ENCODE measurements at regions not wholly inside any gene's neighbourhood (a gene's known extent, or its start where the extent isn't known, plus 50 kb on each side); places are given as distances from the start of the nearest gene placed in this dataset. TPM values are rescaled to one million over a fixed set of nuclear protein-coding genes. Genes with fewer than 3 reads are reported as not detected.

- H3K23ac ChIP-seq (ENCODE audit: low read depth, low read length, poor library complexity) = no peak overlapping the region
- H4K8ac ChIP-seq (ENCODE audit: low read depth, low read length) = no peak overlapping the region
- no peak overlapping the region for H3K4me3 ChIP-seq (ENCODE audit: low read length in 2 of 2)
- no peak for DNase-seq (ENCODE audit: low spot score)
- no peak overlapping the region for H3K4ac ChIP-seq (ENCODE audit: low read length)
- no peak overlapping the region for H2BK12ac ChIP-seq (ENCODE audit: low read length)
- H3K27me3 ChIP-seq (ENCODE audit: control insufficient read depth in 3 of 3, insufficient read depth in 3 of 3, low read depth in 1 of 3, low read length in 3 of 3) = no peaks in the 10 kb centered on the region
- no peaks in the 10 kb centered on the region for H3K9me3 ChIP-seq (replicated peaks in 1 of 2; ENCODE audit: control insufficient read depth in 2 of 2, insufficient read depth in 1 of 2, low read depth in 1 of 2, low read length in 2 of 2)
- H2BK120ac ChIP-seq (ENCODE audit: low read depth, low read length) = no peak overlapping the region
- no peak overlapping the region for H3K9ac ChIP-seq (ENCODE audit: low read depth, low read length, poor library complexity)
- H2BK5ac ChIP-seq (ENCODE audit: low read length) = no peak overlapping the region
- peaks cover 0 to 4% of the 10 kb centered on the region in 2 donors for H3K4me1 ChIP-seq (ENCODE audit: control insufficient read depth in 2 of 2, insufficient read depth in 1 of 2, low read depth in 1 of 2, low read length in 2 of 2)
- H3K18ac ChIP-seq (ENCODE audit: low read length) = no peak overlapping the region
- H4K91ac ChIP-seq (ENCODE audit: low read depth, low read length, poor library complexity) = no peak overlapping the region
- no CpG with 5 or more reads among the region's 5 CpGs for WGBS, 2 donors (ENCODE audit: extremely low coverage in 2 of 2, insufficient read length in 2 of 2, insufficient replicate concordance in 1 of 2)
- H3K14ac ChIP-seq (ENCODE audit: low read length) = no peak overlapping the region
- H2AK5ac ChIP-seq (ENCODE audit: low read depth, low read length) = no peak overlapping the region
- no peaks in the 10 kb centered on the region for H3K36me3 ChIP-seq (replicated peaks in 1 of 2; ENCODE audit: control insufficient read depth in 2 of 2, insufficient read depth in 2 of 2, low read length in 2 of 2)
- H2AFZ ChIP-seq (ENCODE audit: low read length) = no peak overlapping the region
- H3K4me2 ChIP-seq (ENCODE audit: insufficient read depth, low read length, poor library complexity, severe bottlenecking) = no peak overlapping the region
- H3K27ac ChIP-seq (replicated peaks; ENCODE audit: low read length) = no peak overlapping the region
- H3K79me1 ChIP-seq (ENCODE audit: low read depth, low read length) = no peaks in the 10 kb centered on the region
- no peak overlapping the region for H2BK15ac ChIP-seq (ENCODE audit: low read length)
Measured at GRCh38 chr13:103130146-103130545, 63.9 kb upstream of the SLC10A2 start.

Small RNA genes in the stretch of these regions (small RNA-seq; reads per million reads assigned to genes)
- gene RF00402 (ENCODE audit: insufficient read depth) = not detected
- not detected for gene RF02090 (ENCODE audit: insufficient read depth)
- not detected for gene RF02091 (ENCODE audit: insufficient read depth)
- 1.2 reads per million for gene RNA5SP38 (ENCODE audit: insufficient read depth)

All from neuronal stem cell (in vitro differentiated cells).